Omental fat pad (tissue), 3 donors: ENCODE measurements at regions not wholly inside any gene's neighbourhood (a gene's known extent, or its start where the extent isn't known, plus 50 kb on each side); places are given as distances from the start of the nearest gene placed in this dataset.

Source experiments
- ATAC-seq: fragments of 150-250 bp; one replicate; pipeline ENCODE4 v1.9.1; 2016; ENCODE audit warnings: mild to moderate bottlenecking, moderate library complexity; ENCODE audit not compliant: low FRiP score
- DNase-seq: peaks from one replicate; pipeline ENCODE4 v3.0.0-alpha.2; 2019; ENCODE audit warnings: low spot score
- CTCF ChIP-seq, 3 donors: fragments of 450-650 bp; IDR thresholded peaks; one replicate each; pipeline ENCODE4 v1.5.1; 2016 to 2017; ENCODE audit warnings: antibody characterized with exemption in 3 of 3, mild to moderate bottlenecking in 3 of 3, moderate library complexity in 2 of 3

DNA sequence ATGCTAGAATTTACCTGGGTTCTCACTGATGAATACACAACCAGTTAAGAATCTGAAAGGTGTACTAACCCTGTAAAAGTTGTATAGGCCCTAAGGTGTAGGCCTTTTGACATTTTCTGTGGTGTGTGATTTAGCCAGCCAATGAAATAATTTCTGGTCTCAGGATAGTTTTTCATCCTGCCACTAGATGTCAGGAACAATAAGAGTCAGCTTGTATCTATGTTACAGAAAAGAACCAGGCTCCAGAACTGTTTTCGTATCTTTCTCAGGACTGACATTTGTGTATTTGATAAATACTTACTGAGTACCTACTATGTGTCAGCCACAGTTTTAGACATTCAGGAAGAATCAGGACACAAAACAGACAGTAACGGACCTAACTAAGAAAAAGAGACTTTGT lies 673.6 kb upstream of the TENM3 start:
- TF ChIP-seq CTCF (IDR thresholded peaks at IDR 0.05): no peak
- ATAC-seq (no peak), DNase-seq (no peak)

GRCh38 chr4:181578911-181579310 lies 664.3 kb upstream of the TENM3 start:
- no peak for ATAC-seq
- no peak for TF ChIP-seq CTCF (IDR thresholded peaks at IDR 0.05)

GRCh38 chr4:181579486-181579885 lies 663.7 kb upstream of the TENM3 start:
- DNase-seq (no peak), ATAC-seq (no peak)
- no peak for TF ChIP-seq CTCF (IDR thresholded peaks at IDR 0.05)

More at GRCh38 chr4:181578911-181579310, 664.3 kb upstream of the TENM3 start:
- DNase-seq: no peak

GRCh38 chr4:181581983-181582382 lies 661.2 kb upstream of the TENM3 start:
- no peak for DNase-seq
- no peak for TF ChIP-seq CTCF (IDR thresholded peaks at IDR 0.05)
- no peak for ATAC-seq

DNA sequence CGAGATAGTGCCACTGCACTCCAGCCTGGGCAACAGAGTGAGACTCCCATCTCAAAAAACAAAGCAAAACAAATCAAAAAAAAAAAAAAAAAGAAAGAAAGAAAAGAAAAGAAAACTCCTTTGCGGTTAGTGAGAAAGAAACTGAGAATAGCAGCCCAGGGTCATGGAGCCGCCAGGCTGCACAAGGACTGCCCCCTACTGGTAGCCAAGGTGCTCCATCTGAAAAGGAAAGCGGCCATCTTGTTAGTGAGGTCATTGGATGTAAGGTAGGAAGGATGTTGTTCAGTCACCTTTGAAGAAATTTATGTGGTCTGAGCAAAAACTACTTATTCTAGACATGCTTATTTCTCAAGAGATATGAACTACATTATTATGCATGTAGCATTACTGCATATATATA lies 660.6 kb upstream of the TENM3 start:
- no peak for ATAC-seq
- TF ChIP-seq CTCF (IDR thresholded peaks at IDR 0.05): no peak

DNA sequence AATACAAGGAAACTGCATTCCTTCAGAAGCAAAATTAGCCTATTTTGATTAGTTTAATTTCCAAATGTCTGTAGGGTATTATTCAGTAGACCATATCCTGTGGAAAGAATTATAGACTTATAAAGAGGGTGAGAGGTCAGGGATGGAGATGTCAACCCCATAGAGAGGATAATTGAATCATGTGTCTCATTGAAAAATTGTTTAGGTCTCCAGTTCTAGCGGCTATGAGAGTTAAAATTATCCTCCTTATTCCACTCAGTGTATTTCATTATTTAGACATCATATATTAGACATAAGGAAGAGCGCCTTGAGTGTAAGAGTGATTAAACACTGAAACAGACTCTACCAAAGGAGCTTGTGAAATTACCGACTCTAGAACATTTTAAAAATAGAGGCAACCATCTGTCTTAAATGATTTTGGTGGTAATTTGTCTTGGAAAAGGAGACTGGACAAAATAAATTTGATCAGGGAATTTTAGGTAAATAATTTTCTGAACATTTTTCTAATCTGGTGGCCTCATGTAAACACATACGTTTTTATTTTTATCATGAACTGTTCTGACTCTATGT lies 654.4 kb upstream of the TENM3 start:
- no peak for TF ChIP-seq CTCF (IDR thresholded peaks at IDR 0.05)
- ATAC-seq: no peak
- no peak for DNase-seq

More for the DNA sequence above, 660.6 kb upstream of the TENM3 start:
- DNase-seq: no peak

DNA sequence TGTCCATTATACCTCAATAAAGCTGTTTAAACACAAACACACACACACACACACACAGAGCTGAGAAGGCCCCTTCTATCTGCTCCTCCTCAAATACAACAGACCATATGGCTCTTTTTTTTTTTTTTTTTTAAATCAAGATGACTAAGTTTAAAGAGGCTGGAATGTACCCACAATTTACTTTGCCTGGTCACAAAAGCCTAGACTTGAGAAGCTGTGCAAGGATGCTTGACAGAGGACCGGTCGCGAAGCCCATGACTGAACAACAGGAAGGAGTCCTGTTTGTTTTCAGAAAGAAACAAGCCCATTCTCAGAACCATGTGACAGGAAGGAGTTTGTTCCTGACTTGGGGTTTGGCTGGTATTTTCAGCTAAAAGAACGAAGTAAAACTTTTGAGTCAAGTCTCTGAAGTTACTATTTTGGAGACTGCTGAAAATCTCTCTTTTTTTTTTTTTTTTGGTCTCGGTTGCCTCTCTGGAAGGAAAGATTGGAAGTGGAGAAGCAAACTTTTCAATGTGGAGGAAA lies 650.9 kb upstream of the TENM3 start:
- DNase-seq (no peak), ATAC-seq (no peak)
- TF ChIP-seq CTCF (IDR thresholded peaks at IDR 0.05): no peak
